GM19452 (cell line): ENCODE measurements at regions not wholly inside any gene's neighbourhood (a gene's known extent, or its start where the extent isn't known, plus 50 kb on each side); places are given as distances from the start of the nearest gene placed in this dataset.
"Not testable (repeated sequence)": the region's sequence is repeated elsewhere in the genome, so short reads cannot be mapped to it uniquely, and the experiment has no call there.

Source experiments
- ATAC-seq: cut with Tn5 transposase; IDR thresholded peaks from one replicate; pipeline ENCODE4 v1.9.1; 2021; ENCODE audit not compliant: unreplicated experiment

DNA sequence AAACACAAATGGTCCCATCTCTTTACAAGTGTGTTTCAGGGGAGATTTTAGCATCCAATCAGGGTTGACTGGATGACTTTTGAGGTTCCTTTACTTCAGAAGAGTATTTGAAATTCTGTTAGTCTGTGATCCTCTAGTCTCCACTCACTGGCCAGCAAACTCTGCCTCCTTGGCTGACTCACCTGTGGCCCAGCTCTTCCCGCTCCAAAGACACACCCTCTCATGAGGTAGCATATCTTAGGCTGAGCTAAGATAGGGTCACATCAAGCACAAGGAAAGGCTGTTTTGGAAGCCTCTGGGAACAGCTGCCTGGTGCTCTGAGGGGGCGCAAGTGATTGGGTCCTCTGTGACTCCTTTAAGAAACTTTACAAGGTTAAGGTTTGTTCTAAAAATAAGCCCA, 102.3 kb upstream of the FGGY start:
- no peak for ATAC-seq

GRCh38 chr1:59195151-59195550, 101.7 kb upstream of the FGGY start:
- ATAC-seq = no peak

- no peak for ATAC-seq
Observed at GRCh38 chr1:59198564-59198963, 98.3 kb upstream of the FGGY start.

DNA sequence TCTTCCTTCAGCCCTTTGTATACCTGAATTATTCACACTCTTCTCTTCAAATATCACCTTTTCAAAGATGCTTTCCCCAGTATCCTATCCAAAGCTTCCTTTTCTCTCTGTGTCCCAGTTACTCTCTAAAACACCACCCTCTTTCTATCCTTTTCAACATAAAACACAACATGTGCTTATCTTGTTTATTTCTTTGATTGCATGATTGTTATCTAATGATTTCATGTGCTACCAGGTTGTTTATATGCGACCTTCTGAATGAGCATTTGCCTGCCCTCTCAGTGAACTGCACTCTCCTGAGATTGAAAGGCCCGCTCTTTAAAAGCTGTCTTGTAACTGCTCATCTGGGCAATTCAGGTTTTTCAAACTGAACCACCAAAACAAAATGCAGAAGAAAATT, 97.7 kb upstream of the FGGY start:
- no peak for ATAC-seq

- ATAC-seq = no peak
Observed at GRCh38 chr1:59199719-59200376, 97.0 kb upstream of the FGGY start.

DNA sequence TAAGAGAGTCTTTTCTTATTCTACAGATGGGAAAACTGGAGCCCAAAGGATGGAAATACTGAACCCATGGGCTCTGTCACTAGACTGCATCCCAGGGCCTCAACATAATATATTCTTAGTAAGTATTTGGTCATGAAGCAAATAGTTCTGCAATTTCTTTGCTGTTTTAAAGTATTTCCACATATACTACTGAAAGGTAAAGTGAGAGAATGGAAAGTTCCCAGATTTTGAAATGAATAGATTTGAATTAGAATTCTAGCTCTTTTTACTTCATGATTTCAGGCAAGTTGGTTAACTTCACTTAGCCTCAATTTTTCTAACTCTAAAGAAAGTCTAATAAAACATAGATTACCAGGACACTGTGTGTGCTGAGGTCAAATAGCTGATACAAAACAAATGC, 95.6 kb upstream of the FGGY start:
- ATAC-seq = no peak

DNA sequence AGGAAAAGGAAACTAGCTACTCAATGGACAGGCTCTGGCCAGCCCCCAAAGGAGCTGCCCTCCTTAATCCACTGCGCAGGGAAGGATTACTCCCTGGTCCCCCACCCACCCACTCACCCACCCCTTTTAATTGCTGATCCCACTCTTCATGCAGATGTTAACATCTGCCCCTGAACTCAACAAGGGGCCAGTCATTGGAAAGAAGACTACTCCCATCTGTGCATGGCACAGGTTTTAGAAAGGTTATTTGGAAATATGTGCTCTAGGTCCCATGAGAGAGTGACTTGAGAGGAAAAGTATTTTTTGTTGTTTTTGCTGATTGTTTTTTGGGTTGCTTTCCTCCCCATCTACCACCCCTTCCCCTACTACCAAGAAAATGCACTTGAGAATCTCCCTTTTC, 94.4 kb upstream of the FGGY start:
- ATAC-seq = no peak

DNA sequence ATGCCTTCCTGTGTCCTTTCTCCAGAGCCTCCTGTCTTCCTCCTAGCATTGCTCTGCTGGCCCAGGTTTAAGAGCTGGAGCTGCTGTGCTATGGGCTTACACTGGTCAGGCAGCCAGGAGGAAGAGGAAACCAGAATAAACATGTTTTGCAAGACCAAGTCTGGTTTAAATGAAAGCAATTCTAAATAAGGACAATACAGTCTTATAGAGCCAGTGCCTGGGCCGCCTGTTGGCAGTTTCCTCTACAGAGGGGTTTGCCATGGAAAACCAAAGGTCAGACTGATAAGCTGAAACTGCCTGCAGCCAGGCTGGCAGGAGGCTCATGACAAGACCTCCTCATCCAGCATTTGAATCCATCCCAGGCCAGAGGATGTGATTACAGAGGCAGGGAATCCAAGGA, 92.9 kb upstream of the FGGY start:
- no peak for ATAC-seq

- not testable (repeated sequence) for ATAC-seq
Observed at GRCh38 chr1:59206616-59207015, 90.3 kb upstream of the FGGY start.

DNA sequence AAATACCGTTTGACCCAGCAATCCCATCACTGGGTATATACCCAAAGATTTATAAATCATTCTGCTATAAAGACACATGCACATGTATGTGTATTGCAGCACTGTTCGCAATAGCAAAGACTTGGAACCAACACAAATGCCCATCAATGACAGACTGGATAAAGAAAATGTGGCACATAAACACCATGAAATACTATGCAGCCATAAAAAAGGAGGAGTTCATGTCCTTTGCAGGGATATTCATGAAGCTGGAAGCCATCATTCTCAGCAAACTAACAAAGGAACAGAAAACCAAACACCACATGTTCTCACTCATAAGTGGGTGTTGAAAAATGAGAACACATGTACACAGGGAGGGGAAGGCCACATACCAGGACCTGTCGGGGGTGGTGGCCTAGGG, 86.5 kb upstream of the FGGY start:
- ATAC-seq = not testable (repeated sequence)

GRCh38 chr1:59212706-59213105, 84.2 kb upstream of the FGGY start:
- ATAC-seq = no peak

DNA sequence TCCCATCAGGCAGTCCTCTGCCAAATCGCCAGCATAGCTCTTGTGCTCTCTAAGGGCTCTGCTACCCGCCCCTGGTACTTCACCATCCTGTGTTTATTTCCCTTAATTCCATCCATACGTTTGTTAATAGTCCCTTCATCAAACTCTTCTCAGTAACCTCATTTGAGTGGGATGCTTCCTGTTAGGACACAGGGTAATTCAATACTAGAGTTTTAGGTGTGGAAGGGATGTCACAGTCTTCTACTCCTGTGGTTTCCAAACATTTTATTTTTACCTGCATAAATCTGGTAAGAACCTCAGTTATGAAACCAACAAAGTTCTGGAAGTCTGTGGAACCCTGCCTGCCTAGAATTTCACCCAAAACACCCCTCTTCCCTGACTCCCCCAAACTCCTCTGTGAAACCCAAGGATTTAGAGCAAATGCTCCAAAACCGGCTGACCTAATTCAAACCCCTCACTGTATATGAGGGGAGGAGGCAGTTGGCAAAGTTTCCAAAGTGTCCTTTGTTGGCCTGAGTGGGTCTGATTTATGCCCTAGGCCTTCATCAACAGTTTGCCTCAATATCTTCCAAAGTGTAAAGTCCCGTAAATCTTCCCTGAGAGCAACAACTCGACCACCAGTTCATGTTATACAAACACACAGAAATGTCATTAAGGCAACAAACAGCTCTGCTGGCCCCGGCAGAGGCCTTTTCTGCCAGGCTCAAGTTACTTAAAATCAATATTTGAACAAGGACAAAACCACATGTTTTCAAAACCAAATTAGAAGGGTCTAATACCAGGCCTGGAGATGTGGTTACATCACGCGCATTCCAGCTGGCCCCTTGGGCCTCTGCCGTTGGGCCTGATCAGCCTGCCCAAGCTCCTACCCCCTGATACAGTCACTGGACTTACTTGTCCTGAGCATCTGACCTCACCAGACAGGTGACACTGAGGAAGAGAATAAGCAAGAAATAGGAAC, 82.4 kb upstream of the FGGY start:
- ATAC-seq = no peak

- no peak for ATAC-seq
Observed at GRCh38 chr1:59215766-59216291, 81.1 kb upstream of the FGGY start.

DNA sequence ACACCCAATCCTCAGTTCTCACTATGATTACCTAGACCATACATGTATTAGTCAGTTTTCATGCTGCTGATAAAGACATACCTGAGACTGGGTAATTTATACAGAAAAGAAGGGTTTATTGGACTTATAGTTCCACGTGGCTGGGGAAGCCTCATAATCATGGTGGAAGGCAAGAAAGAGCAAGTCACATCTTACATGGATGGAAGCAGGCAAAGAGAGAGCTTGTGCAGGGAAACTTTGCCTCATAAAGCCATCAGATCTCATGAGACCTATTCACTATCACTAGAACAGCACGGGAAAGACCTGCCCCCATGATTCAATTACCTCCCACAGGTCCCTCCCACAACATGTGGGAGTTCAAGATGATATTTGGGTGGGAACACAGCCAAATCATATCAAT, 79.5 kb upstream of the FGGY start:
- not testable (repeated sequence) for ATAC-seq

GRCh38 chr1:59218521-59219236, 78.2 kb upstream of the FGGY start:
- no peak for ATAC-seq

GRCh38 chr1:59219916-59220315, 77.0 kb upstream of the FGGY start:
- ATAC-seq = no peak

GRCh38 chr1:59220356-59220755, 76.5 kb upstream of the FGGY start:
- no peak for ATAC-seq

DNA sequence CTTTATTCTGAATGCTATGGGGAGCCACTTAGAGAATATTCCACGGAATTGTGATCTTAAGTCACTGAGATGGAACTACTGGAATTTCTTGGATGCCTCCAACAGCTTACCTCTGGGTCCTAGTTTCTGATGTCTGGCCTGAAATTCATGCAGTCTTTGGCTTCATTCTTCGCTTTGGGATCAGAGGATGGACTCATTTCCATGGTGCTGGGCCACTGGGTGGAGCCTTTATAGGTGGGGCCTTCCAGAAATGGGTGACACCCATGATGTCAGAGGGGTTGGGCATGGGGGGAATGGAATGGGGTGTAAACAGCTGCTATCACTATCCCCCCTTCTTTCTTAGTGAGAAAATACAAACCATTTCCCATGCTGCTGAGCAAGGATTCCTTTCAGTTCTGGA, 73.7 kb upstream of the FGGY start:
- ATAC-seq = no peak

DNA sequence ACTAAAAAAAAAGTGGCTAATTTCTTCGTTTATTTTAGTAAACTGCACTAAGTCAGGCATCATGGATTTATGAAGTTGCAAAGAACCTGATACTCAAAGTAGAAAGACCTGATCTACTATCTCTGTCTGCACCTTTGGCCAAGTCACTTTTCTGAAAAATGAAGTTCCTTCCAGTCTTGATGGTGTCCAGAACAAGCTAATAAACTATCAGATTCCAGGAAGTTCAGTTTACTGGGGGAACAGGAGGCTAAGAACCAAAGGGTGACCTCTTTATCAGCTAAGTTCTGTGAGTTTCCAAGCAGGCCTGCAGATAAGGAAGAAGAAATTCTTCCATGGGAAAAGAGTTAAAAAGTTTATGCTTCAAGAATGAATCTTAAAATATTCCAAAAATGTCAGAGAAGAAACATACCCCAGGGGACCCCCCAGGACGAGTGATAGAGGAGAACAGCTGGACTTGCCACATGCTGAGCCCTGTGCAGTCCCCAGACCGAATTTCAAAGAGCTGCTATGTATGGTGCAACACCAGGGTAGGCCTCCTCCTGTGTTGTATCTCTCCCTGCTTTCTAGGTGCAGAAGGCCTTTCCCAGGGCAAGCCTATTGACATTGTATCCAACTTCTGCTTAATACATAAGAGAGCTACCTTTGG, 72.8 kb upstream of the FGGY start:
- ATAC-seq = no peak

DNA sequence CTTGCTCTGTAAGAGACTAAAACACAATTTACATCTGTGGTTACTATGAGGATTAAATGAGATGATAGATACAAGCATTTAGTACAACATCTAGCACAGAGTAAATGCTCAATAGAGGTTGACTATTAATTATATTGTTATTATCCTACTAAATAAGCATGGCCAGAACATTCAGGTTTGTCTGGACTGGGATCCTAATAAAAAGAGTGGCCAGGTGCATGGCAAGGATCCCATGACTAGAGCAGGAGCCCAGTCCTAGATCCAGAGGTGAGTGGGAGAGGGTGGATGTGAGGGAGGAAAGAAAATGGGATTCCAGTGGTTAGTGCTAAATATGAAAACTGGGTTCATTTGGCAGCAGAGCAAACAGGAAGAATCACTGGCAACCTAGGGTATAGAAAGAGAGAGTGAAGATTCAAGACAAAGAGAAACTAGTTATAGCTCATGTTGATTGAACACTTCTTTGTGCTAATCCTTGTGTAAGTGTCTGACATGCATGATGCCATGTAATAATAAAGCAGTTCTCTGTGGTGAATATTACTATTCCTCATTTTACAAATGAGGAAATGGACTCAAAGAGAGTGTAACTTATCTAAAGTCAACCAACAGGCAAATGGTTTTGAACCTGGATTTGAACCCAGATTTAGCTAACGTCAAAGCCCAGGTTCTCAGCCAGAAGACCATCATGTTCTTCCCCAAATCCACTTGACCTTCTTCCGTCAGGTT, 71.1 kb upstream of the FGGY start:
- no peak for ATAC-seq
